Skeletal muscle satellite cell (primary cell): ENCODE measurements at regions not wholly inside any gene's neighbourhood (a gene's known extent, or its start where the extent isn't known, plus 50 kb on each side); places are given as distances from the start of the nearest gene placed in this dataset.

Source experiments
- H3K27me3 ChIP-seq: 2 replicates; pipeline ENCODE4 v1.7.0; 2013; ENCODE audit warnings: low read length; ENCODE audit not compliant: control insufficient read depth, insufficient read depth
- H3K36me3 ChIP-seq: 2 replicates; pipeline ENCODE4 v1.7.0; 2013; ENCODE audit warnings: mild to moderate bottlenecking, control low read depth, low read length; ENCODE audit not compliant: insufficient read depth
- H3K4me1 ChIP-seq: 2 replicates; pipeline ENCODE4 v1.7.0; 2013; ENCODE audit warnings: low read length; ENCODE audit not compliant: control insufficient read depth, insufficient read depth
- H3K4me2 ChIP-seq: 2 replicates; pipeline ENCODE4 v1.7.0; 2013; ENCODE audit warnings: mild to moderate bottlenecking, low read length
- H3K4me3 ChIP-seq: 2 replicates; pipeline ENCODE4 v1.7.0; 2013; ENCODE audit warnings: low read length
- H3K9ac ChIP-seq: 2 replicates; pipeline ENCODE4 v1.7.0; 2013; ENCODE audit warnings: mild to moderate bottlenecking, low read depth, low read length, moderate library complexity
- H3K9me3 ChIP-seq: replicated peaks from 2 replicates; pipeline ENCODE4 v1.7.0; 2013; ENCODE audit warnings: mild to moderate bottlenecking, control low read depth, low read length

- Histone ChIP-seq H3K4me3 (no peak overlapping the region), H3K4me1 (no peaks in the 10 kb centered on the region), H3K9me3 (no peaks in the 10 kb centered on the region), H3K36me3 (no peaks in the 10 kb centered on the region), H3K9ac (no peak overlapping the region), H3K4me2 (no peak overlapping the region), H3K27me3 (no peaks in the 10 kb centered on the region)
Measured at GRCh38 chr6:121579478-121579877, 144.0 kb downstream of the GJA1 start.

DNA sequence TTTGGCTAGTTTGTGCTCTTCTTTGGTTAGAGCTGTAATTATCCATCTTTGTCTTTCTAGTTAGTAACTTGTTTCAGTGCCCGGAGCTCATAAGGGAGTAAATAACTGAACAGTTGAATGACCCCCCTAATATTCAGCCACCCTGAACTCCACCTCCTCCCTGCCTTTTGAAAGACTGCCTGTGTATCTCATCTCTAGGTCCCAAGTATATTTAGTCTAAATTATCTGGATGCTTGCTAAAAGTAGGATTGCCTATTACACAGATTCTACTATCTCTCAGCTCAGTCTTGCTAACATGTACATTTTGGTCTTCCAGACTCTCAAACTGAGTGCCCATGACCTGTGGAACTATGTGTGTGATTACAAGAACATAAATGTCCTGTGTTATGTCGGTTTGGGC lies 145.9 kb downstream of the GJA1 start:
- Histone ChIP-seq H3K9me3 (no peaks in the 10 kb centered on the region), H3K36me3 (no peaks in the 10 kb centered on the region), H3K9ac (no peak overlapping the region), H3K4me3 (no peak overlapping the region), H3K27me3 (no peaks in the 10 kb centered on the region), H3K4me1 (no peaks in the 10 kb centered on the region), H3K4me2 (no peak overlapping the region)

DNA sequence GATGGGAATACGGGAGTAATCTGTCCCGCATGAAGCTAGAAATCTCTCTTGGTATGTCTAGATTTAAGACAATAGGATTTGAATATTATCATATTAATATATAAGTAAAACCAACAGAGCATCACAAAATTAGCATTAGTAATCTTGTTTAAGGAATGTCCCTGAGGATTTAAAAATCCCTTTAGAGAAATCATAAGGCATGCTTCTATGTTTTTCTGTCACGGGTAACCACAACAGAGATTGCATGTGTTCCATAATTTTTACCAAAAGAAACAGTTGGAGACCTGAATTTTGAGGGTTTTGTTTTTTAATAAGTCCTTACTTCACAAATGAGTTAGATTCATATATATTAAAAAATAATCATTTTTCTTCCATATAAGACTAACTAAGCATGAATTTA lies 146.8 kb downstream of the GJA1 start:
- no peaks in the 10 kb centered on the region for H3K9me3 ChIP-seq
- H3K4me1 ChIP-seq = no peaks in the 10 kb centered on the region
- H3K9ac ChIP-seq = no peak overlapping the region
- no peaks in the 10 kb centered on the region for H3K27me3 ChIP-seq
- no peak overlapping the region for H3K4me2 ChIP-seq
- H3K36me3 ChIP-seq = no peaks in the 10 kb centered on the region
- H3K4me3 ChIP-seq = no peak overlapping the region

DNA sequence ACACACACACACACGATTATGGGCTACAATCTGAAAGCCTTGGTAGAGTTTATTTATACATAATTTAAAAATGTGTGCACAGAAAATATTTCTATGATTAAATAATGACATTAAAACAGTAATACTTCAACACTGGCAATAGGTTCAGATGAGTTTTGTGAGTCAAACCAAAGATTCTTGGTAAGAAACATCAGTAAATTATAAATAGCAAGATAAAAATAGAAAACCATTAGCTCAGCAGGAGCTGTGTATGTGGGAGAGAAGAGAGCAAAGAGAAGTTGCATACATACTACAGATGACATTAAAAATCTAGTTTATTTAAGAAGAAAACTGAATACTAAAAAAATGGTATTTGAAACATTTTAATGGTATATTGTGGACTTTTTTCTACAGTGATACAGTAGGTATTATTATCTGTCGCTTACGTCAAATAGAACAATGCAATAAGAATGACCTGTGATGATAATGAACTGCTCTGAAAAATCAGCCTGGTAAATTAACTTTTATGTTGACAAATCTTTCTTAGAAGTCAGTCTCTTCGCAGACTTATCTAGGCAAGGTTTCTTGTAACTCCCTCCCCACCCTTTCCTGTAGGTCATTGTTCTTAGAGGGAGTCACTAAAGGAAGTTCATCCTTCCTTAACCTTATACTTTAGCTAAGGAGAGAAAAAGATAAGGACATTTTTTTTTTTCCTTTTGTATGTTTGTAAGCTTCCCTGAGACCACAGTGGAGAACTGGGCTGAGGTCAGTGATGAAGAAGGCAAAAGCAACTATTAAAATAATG lies 149.3 kb downstream of the GJA1 start:
- H3K9me3 ChIP-seq = no peaks in the 10 kb centered on the region
- H3K4me3 ChIP-seq = no peak overlapping the region

DNA sequence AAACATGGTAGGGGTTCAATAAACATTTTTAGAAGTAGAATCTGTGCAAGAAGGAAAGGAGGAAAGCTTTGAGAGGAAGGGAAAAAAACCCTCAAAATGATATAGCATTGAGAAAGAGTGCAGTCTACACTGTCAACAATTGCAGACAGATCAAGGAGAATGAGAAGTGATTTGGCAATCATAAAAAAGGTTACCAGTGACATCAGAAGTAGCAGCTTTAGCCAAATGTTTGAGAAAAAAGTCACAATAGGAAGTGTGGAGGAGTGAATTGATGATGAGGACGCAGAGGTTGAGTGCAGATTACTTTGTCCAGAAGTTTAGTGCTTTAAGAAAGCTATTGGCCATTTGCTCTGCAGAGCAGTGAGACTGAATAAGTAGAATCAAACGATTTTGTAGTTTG lies 155.0 kb downstream of the GJA1 start:
- no peaks in the 10 kb centered on the region for H3K9me3 ChIP-seq
- H3K27me3 ChIP-seq = no peaks in the 10 kb centered on the region
- no peaks in the 10 kb centered on the region for H3K4me1 ChIP-seq
- H3K36me3 ChIP-seq = no peaks in the 10 kb centered on the region
- H3K4me2 ChIP-seq = no peak overlapping the region
- H3K9ac ChIP-seq = no peak overlapping the region
- no peak overlapping the region for H3K4me3 ChIP-seq

More for the DNA sequence above, 149.3 kb downstream of the GJA1 start:
- Histone ChIP-seq H3K9ac (no peak overlapping the region), H3K4me2 (no peak overlapping the region), H3K27me3 (no peaks in the 10 kb centered on the region), H3K4me1 (no peaks in the 10 kb centered on the region), H3K36me3 (no peaks in the 10 kb centered on the region)

DNA sequence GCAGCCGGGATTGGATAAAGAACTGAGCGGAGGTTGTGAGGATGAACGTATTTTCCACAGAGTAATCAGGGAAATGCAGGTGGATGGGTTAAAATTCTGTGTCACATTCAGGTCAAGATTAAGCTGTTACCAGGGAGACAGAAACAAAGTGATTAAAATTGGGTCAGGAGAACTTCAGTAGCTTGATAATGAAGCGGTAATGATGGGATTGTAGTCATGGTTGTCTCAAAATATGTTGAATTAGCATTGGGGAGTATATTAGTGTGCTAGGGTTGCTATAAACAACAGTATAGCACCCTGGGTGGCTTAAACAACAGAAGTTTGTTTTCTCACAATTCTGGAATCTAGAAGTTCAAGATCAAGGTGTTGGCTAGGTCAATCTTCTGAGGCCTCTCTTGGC lies 155.5 kb downstream of the GJA1 start:
- Histone ChIP-seq H3K4me2 (no peak overlapping the region), H3K4me3 (no peak overlapping the region), H3K9me3 (no peaks in the 10 kb centered on the region), H3K27me3 (no peaks in the 10 kb centered on the region), H3K36me3 (no peaks in the 10 kb centered on the region), H3K4me1 (no peaks in the 10 kb centered on the region), H3K9ac (no peak overlapping the region)

- Histone ChIP-seq H3K9ac (no peak overlapping the region), H3K36me3 (no peaks in the 10 kb centered on the region), H3K4me3 (no peak overlapping the region), H3K4me2 (no peak overlapping the region), H3K4me1 (peaks cover 6% of the 10 kb centered on the region), H3K27me3 (no peaks in the 10 kb centered on the region), H3K9me3 (no peaks in the 10 kb centered on the region)
Measured at GRCh38 chr6:121592261-121592935, 157.0 kb downstream of the GJA1 start.

- no peak overlapping the region for H3K9ac ChIP-seq
- peaks cover 11% of the 10 kb centered on the region for H3K4me1 ChIP-seq
- no peaks in the 10 kb centered on the region for H3K36me3 ChIP-seq
- no peaks in the 10 kb centered on the region for H3K9me3 ChIP-seq
- no peak overlapping the region for H3K4me3 ChIP-seq
- no peaks in the 10 kb centered on the region for H3K27me3 ChIP-seq
- H3K4me2 ChIP-seq = no peak overlapping the region
Measured at GRCh38 chr6:121593011-121593641, 157.7 kb downstream of the GJA1 start.

DNA sequence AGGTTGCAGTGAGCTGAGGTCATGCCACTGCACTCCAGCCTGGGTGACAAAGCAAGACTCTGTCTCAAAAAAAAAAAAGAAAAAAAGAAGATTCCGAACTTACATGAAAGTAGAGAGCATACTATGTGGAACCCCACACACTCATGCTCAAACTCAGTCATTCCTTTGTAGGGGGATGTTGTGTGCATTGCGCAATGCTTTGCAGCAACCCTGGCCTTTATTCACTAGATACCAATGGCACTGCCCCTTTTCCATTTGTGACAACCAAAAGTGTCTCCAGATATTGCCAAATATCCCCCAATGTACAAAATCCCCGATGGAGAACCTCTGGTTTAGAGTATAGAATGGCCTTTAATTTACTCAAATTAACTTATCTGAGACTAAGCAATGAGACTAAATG lies 158.6 kb downstream of the GJA1 start:
- no peak overlapping the region for H3K4me3 ChIP-seq

GRCh38 chr6:121595646-121596045 lies 160.2 kb downstream of the GJA1 start:
- Histone ChIP-seq H3K9ac (no peak overlapping the region), H3K4me2 (no peak overlapping the region), H3K27me3 (no peaks in the 10 kb centered on the region), H3K4me1 (peaks cover 11% of the 10 kb centered on the region), H3K4me3 (no peak overlapping the region), H3K36me3 (no peaks in the 10 kb centered on the region), H3K9me3 (no peaks in the 10 kb centered on the region)

More for the DNA sequence above, 158.6 kb downstream of the GJA1 start:
- no peaks in the 10 kb centered on the region for H3K27me3 ChIP-seq
- H3K4me2 ChIP-seq = no peak overlapping the region
- no peaks in the 10 kb centered on the region for H3K9me3 ChIP-seq
- H3K4me1 ChIP-seq = peaks cover 11% of the 10 kb centered on the region
- H3K36me3 ChIP-seq = no peaks in the 10 kb centered on the region
- no peak overlapping the region for H3K9ac ChIP-seq

DNA sequence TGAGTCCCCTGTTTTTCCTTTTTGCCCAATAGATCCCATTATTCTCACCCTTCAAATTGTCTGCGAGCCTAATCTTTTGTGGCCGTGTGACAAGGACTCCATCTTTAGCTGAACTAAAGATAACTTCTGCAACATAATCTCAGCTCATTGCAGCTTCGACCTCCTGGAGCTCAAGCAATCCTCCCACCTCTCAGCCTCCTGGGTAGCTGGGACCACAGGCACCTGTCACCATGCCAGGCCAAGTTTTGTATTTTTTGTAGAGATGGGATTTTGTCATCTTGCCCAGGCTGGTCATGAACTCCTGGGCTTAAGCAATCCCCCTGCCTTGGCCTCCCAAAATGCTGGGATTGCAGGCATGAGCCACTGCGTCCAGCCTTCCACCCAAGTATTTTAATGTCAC lies 161.0 kb downstream of the GJA1 start:
- no peak overlapping the region for H3K9ac ChIP-seq
- H3K4me1 ChIP-seq = peaks cover 11% of the 10 kb centered on the region
- H3K4me2 ChIP-seq = no peak overlapping the region
- H3K27me3 ChIP-seq = no peaks in the 10 kb centered on the region
- H3K9me3 ChIP-seq = no peaks in the 10 kb centered on the region
- H3K36me3 ChIP-seq = no peaks in the 10 kb centered on the region
- H3K4me3 ChIP-seq = no peak overlapping the region
